ENCODE measurements at regions not wholly inside any gene's neighbourhood (a gene's known extent, or its start where the extent isn't known, plus 50 kb on each side); places are given as distances from the start of the nearest gene placed in this dataset.

- Histone ChIP-seq H3K36me3 (ENCODE audit: control insufficient read depth in 1 of 2, insufficient read depth in 2 of 2, low read length in 2 of 2) (no peaks in the 10 kb centered on the region), H3K4me3 (ENCODE audit: low read depth in 1 of 2, low read length in 2 of 2) (no peak overlapping the region), H3K4me1 (ENCODE audit: control insufficient read depth in 1 of 2, insufficient read depth in 2 of 2, low read length in 2 of 2) (no peaks in the 10 kb centered on the region), H3K27me3 (ENCODE audit: low read depth, low read length) (no peaks in the 10 kb centered on the region), H3K27ac (ENCODE audit: low read length) (no peak overlapping the region), H3K9me3 (ENCODE audit: control insufficient read depth in 1 of 2, low read length in 2 of 2) (no peaks in the 10 kb centered on the region)
Observed at GRCh38 chr2:36271266-36271665, 84.3 kb upstream of the CRIM1 start.

GRCh38 chr2:36270758-36271157, 84.8 kb upstream of the CRIM1 start:
- no peaks in the 10 kb centered on the region for H3K4me1 ChIP-seq (ENCODE audit: control insufficient read depth in 1 of 2, insufficient read depth in 2 of 2, low read length in 2 of 2)
- H3K4me3 ChIP-seq (ENCODE audit: low read depth in 1 of 2, low read length in 2 of 2): no peak overlapping the region
- H3K9me3 ChIP-seq (ENCODE audit: control insufficient read depth in 1 of 2, low read length in 2 of 2): no peaks in the 10 kb centered on the region
- no peaks in the 10 kb centered on the region for H3K27me3 ChIP-seq (ENCODE audit: low read depth, low read length)
- no peaks in the 10 kb centered on the region for H3K36me3 ChIP-seq (ENCODE audit: control insufficient read depth in 1 of 2, insufficient read depth in 2 of 2, low read length in 2 of 2)
- H3K27ac ChIP-seq (ENCODE audit: low read length): no peak overlapping the region

- Histone ChIP-seq H3K4me3 (ENCODE audit: low read depth in 1 of 2, low read length in 2 of 2) (no peak overlapping the region), H3K27ac (ENCODE audit: low read length) (no peak overlapping the region), H3K36me3 (ENCODE audit: control insufficient read depth in 1 of 2, insufficient read depth in 2 of 2, low read length in 2 of 2) (no peaks in the 10 kb centered on the region), H3K4me1 (ENCODE audit: control insufficient read depth in 1 of 2, insufficient read depth in 2 of 2, low read length in 2 of 2) (no peaks in the 10 kb centered on the region), H3K27me3 (ENCODE audit: low read depth, low read length) (no peaks in the 10 kb centered on the region), H3K9me3 (ENCODE audit: control insufficient read depth in 1 of 2, low read length in 2 of 2) (no peaks in the 10 kb centered on the region)
Observed at GRCh38 chr2:36267194-36267593, 88.4 kb upstream of the CRIM1 start.

- no peaks in the 10 kb centered on the region for H3K36me3 ChIP-seq (ENCODE audit: control insufficient read depth in 1 of 2, insufficient read depth in 2 of 2, low read length in 2 of 2)
- H3K27ac ChIP-seq (ENCODE audit: low read length): no peak overlapping the region
- H3K27me3 ChIP-seq (ENCODE audit: low read depth, low read length): no peaks in the 10 kb centered on the region
- H3K4me1 ChIP-seq (ENCODE audit: control insufficient read depth in 1 of 2, insufficient read depth in 2 of 2, low read length in 2 of 2): no peaks in the 10 kb centered on the region
- no peaks in the 10 kb centered on the region for H3K9me3 ChIP-seq (ENCODE audit: control insufficient read depth in 1 of 2, low read length in 2 of 2)
- no peak overlapping the region for H3K4me3 ChIP-seq (ENCODE audit: low read depth in 1 of 2, low read length in 2 of 2)
Observed at GRCh38 chr2:36266536-36267121, 88.9 kb upstream of the CRIM1 start.

- no peak overlapping the region for H3K4me3 ChIP-seq (ENCODE audit: low read depth in 1 of 2, low read length in 2 of 2)
- H3K27ac ChIP-seq (ENCODE audit: low read length): no peak overlapping the region
- no peaks in the 10 kb centered on the region for H3K27me3 ChIP-seq (ENCODE audit: low read depth, low read length)
- no peaks in the 10 kb centered on the region for H3K9me3 ChIP-seq (ENCODE audit: control insufficient read depth in 1 of 2, low read length in 2 of 2)
- H3K36me3 ChIP-seq (ENCODE audit: control insufficient read depth in 1 of 2, insufficient read depth in 2 of 2, low read length in 2 of 2): no peaks in the 10 kb centered on the region
- H3K4me1 ChIP-seq (ENCODE audit: control insufficient read depth in 1 of 2, insufficient read depth in 2 of 2, low read length in 2 of 2): no peaks in the 10 kb centered on the region
Observed at GRCh38 chr2:36262581-36262980, 93.0 kb upstream of the CRIM1 start.

GRCh38 chr2:36255863-36256262, 99.7 kb upstream of the CRIM1 start:
- H3K27me3 ChIP-seq (ENCODE audit: low read depth, low read length): no peaks in the 10 kb centered on the region
- H3K9me3 ChIP-seq (ENCODE audit: control insufficient read depth in 1 of 2, low read length in 2 of 2): peaks cover 0 to 2% of the 10 kb centered on the region in 2 donors
- no peaks in the 10 kb centered on the region for H3K4me1 ChIP-seq (ENCODE audit: control insufficient read depth in 1 of 2, insufficient read depth in 2 of 2, low read length in 2 of 2)

GRCh38 chr2:36253086-36253485, 102.5 kb upstream of the CRIM1 start:
- Histone ChIP-seq H3K4me1 (ENCODE audit: control insufficient read depth in 1 of 2, insufficient read depth in 2 of 2, low read length in 2 of 2) (no peaks in the 10 kb centered on the region), H3K27ac (ENCODE audit: low read length) (no peak overlapping the region), H3K36me3 (ENCODE audit: control insufficient read depth in 1 of 2, insufficient read depth in 2 of 2, low read length in 2 of 2) (no peaks in the 10 kb centered on the region), H3K4me3 (ENCODE audit: low read depth in 1 of 2, low read length in 2 of 2) (no peak overlapping the region), H3K27me3 (ENCODE audit: low read depth, low read length) (no peaks in the 10 kb centered on the region), H3K9me3 (ENCODE audit: control insufficient read depth in 1 of 2, low read length in 2 of 2) (peaks cover 0 to 2% of the 10 kb centered on the region in 2 donors)

More at GRCh38 chr2:36255863-36256262, 99.7 kb upstream of the CRIM1 start:
- no peaks in the 10 kb centered on the region for H3K36me3 ChIP-seq (ENCODE audit: control insufficient read depth in 1 of 2, insufficient read depth in 2 of 2, low read length in 2 of 2)
- H3K4me3 ChIP-seq (ENCODE audit: low read depth in 1 of 2, low read length in 2 of 2): no peak overlapping the region
- H3K27ac ChIP-seq (ENCODE audit: low read length): no peak overlapping the region

GRCh38 chr2:36246320-36246990, 109.1 kb upstream of the CRIM1 start:
- Histone ChIP-seq H3K36me3 (ENCODE audit: control insufficient read depth in 1 of 2, insufficient read depth in 2 of 2, low read length in 2 of 2) (no peaks in the 10 kb centered on the region), H3K27ac (ENCODE audit: low read length) (no peak overlapping the region), H3K27me3 (ENCODE audit: low read depth, low read length) (no peaks in the 10 kb centered on the region), H3K4me3 (ENCODE audit: low read depth in 1 of 2, low read length in 2 of 2) (no peak overlapping the region), H3K4me1 (ENCODE audit: control insufficient read depth in 1 of 2, insufficient read depth in 2 of 2, low read length in 2 of 2) (no peaks in the 10 kb centered on the region), H3K9me3 (ENCODE audit: control insufficient read depth in 1 of 2, low read length in 2 of 2) (no peaks in the 10 kb centered on the region)

GRCh38 chr2:36245651-36246050, 109.9 kb upstream of the CRIM1 start:
- Histone ChIP-seq H3K36me3 (ENCODE audit: control insufficient read depth in 1 of 2, insufficient read depth in 2 of 2, low read length in 2 of 2) (no peaks in the 10 kb centered on the region), H3K27me3 (ENCODE audit: low read depth, low read length) (no peaks in the 10 kb centered on the region), H3K4me3 (ENCODE audit: low read depth in 1 of 2, low read length in 2 of 2) (no peak overlapping the region), H3K4me1 (ENCODE audit: control insufficient read depth in 1 of 2, insufficient read depth in 2 of 2, low read length in 2 of 2) (no peaks in the 10 kb centered on the region), H3K27ac (ENCODE audit: low read length) (no peak overlapping the region), H3K9me3 (ENCODE audit: control insufficient read depth in 1 of 2, low read length in 2 of 2) (no peaks in the 10 kb centered on the region)

- no peaks in the 10 kb centered on the region for H3K27me3 ChIP-seq (ENCODE audit: low read depth, low read length)
- H3K9me3 ChIP-seq (ENCODE audit: control insufficient read depth in 1 of 2, low read length in 2 of 2): no peaks in the 10 kb centered on the region
- no peak overlapping the region for H3K4me3 ChIP-seq (ENCODE audit: low read depth in 1 of 2, low read length in 2 of 2)
- no peaks in the 10 kb centered on the region for H3K36me3 ChIP-seq (ENCODE audit: control insufficient read depth in 1 of 2, insufficient read depth in 2 of 2, low read length in 2 of 2)
- H3K4me1 ChIP-seq (ENCODE audit: control insufficient read depth in 1 of 2, insufficient read depth in 2 of 2, low read length in 2 of 2): no peaks in the 10 kb centered on the region
- H3K27ac ChIP-seq (ENCODE audit: low read length): no peak overlapping the region
Observed at GRCh38 chr2:36238106-36238505, 117.5 kb upstream of the CRIM1 start.

GRCh38 chr2:36235882-36236281, 119.7 kb upstream of the CRIM1 start:
- no peaks in the 10 kb centered on the region for H3K9me3 ChIP-seq (ENCODE audit: control insufficient read depth in 1 of 2, low read length in 2 of 2)
- H3K36me3 ChIP-seq (ENCODE audit: control insufficient read depth in 1 of 2, insufficient read depth in 2 of 2, low read length in 2 of 2): no peaks in the 10 kb centered on the region
- no peak overlapping the region for H3K4me3 ChIP-seq (ENCODE audit: low read depth in 1 of 2, low read length in 2 of 2)
- H3K27ac ChIP-seq (ENCODE audit: low read length): no peak overlapping the region
- H3K27me3 ChIP-seq (ENCODE audit: low read depth, low read length): no peaks in the 10 kb centered on the region
- no peaks in the 10 kb centered on the region for H3K4me1 ChIP-seq (ENCODE audit: control insufficient read depth in 1 of 2, insufficient read depth in 2 of 2, low read length in 2 of 2)

- no peak overlapping the region for H3K4me3 ChIP-seq (ENCODE audit: low read depth in 1 of 2, low read length in 2 of 2)
- no peaks in the 10 kb centered on the region for H3K36me3 ChIP-seq (ENCODE audit: control insufficient read depth in 1 of 2, insufficient read depth in 2 of 2, low read length in 2 of 2)
Observed at GRCh38 chr2:36235426-36235825, 120.2 kb upstream of the CRIM1 start.

More at GRCh38 chr2:36235426-36235825, 120.2 kb upstream of the CRIM1 start:
- Histone ChIP-seq H3K27ac (ENCODE audit: low read length) (no peak overlapping the region), H3K4me1 (ENCODE audit: control insufficient read depth in 1 of 2, insufficient read depth in 2 of 2, low read length in 2 of 2) (no peaks in the 10 kb centered on the region), H3K9me3 (ENCODE audit: control insufficient read depth in 1 of 2, low read length in 2 of 2) (no peaks in the 10 kb centered on the region), H3K27me3 (ENCODE audit: low read depth, low read length) (no peaks in the 10 kb centered on the region)
